ENCODE measurements at regions not wholly inside any gene's neighbourhood (a gene's known extent, or its start where the extent isn't known, plus 50 kb on each side); places are given as distances from the start of the nearest gene placed in this dataset.

DNA sequence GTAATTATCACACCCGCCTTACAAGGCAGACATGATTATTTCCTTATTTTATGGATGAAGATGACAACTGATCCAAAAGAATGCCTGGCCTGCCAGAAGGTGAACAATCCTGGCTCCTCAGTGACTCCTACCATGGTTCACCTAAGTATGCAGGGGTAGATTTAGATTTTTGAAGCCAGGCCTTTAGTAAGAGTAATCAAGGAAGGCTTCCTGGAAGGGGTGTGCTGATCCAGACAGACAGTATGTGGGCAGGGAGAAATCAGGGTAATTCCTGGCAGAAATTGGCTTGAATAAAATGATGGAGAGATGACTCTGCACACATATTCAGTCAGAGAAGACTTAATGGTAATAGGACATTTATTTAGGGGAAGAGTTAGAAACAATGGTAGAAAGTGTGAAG, 637.7 kb upstream of the FANCL start:
- ATAC-seq (replicated peaks) (no peak), DNase-seq (no peak)
- Mint-ChIP-seq H3K4me1 (ENCODE audit: low read depth in 2 of 2) (no peaks in the 10 kb centered on the region), H3K4me3 (no peak overlapping the region), H3K36me3 (ENCODE audit: insufficient read depth) (no peaks in the 10 kb centered on the region), H3K27ac (no peak overlapping the region), H3K9me3 (peaks cover 0 to 2% of the 10 kb centered on the region in 2 donors), H3K27me3 (no peaks in the 10 kb centered on the region)

DNA sequence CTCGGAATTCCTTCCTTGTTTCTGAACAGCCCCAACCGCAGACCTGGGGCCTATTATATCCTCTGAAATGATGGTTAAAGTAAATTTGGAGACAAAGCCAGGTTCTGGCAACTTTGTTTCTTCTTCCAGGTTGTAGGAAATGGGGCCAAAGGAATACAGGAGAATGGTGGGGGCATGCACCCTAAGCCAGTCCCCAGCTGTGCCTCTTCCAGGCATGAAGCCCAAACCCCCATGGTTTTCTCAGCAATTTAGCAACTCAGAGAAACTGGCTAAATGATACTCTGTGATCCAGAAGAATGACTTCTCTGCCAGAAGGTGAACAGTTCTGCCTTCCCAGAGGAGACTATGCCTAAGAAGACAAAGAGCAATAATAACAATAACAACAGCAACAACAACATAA, 635.0 kb upstream of the FANCL start:
- Mint-ChIP-seq H3K27me3 (no peaks in the 10 kb centered on the region), H3K4me3 (no peak overlapping the region), H3K9me3 (peaks cover 0 to 2% of the 10 kb centered on the region in 2 donors), H3K27ac (no peak overlapping the region), H3K4me1 (ENCODE audit: low read depth in 2 of 2) (no peaks in the 10 kb centered on the region), H3K36me3 (ENCODE audit: insufficient read depth) (no peaks in the 10 kb centered on the region)
- DNase-seq (no peak), ATAC-seq (replicated peaks) (no peak)

DNA sequence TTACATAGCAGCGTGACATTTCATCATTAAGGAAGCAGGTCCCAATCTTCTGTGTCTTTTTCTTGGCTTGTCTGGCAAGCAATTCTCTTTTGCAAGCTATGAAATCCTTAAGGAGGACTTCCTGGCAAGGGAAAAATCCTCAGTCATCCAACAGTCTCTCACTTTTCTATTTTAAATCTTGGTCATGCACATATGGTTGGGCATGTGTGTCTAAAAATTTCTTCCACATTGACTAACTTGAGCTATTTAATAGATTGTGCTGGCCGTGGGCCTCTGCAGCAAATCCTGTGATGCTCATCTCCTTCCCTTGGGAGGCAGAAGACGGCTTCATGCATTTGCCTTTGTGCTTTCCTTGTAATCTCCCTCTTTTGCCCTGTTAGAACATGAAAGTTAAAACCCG, 634.3 kb upstream of the FANCL start:
- H3K27me3 Mint-ChIP-seq, result no peaks in the 10 kb centered on the region

DNA sequence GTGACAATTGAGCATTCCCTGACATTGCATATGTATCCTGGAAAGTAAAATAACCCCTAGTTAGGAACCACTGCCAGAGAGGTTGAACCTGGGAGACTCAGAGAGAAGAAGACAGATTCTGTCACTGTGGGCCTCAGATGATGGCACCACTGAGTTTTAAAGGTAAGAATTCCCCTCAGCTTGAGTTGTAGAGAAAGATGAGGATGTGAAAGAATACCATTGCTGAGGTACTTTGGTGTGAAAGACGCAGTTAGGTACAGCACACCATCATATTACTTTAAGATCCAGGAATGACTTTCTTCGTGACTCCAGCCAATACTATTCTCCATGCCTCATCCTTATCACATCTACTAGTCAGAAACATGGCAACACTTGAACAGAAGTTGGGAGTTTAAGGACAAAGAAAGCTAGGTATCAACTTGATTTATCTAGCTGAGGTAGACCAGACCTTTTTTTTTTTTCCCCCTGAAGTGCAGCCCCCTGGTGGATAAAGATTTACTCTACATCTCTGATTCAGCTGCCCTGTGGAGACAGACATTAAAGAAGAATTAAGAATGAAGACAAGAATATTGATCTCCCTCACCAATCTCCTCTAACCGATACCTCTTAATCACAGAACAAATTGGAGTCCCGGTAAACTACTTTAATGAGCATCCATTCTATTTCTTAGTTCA, 630.5 kb upstream of the FANCL start:
- Mint-ChIP-seq H3K9me3 (peaks cover 2 to 7% of the 10 kb centered on the region in 2 donors), H3K27me3 (no peaks in the 10 kb centered on the region), H3K36me3 (ENCODE audit: insufficient read depth) (no peaks in the 10 kb centered on the region), H3K4me1 (ENCODE audit: low read depth in 2 of 2) (no peaks in the 10 kb centered on the region), H3K27ac (no peak overlapping the region), H3K4me3 (no peak overlapping the region)
- DNase-seq (no peak), ATAC-seq (replicated peaks) (no peak)

More for the DNA sequence above, 634.3 kb upstream of the FANCL start:
- no peak for ATAC-seq (replicated peaks)
- Mint-ChIP-seq H3K9me3 (peaks cover 0 to 2% of the 10 kb centered on the region in 2 donors), H3K4me3 (no peak overlapping the region), H3K27ac (no peak overlapping the region), H3K4me1 (ENCODE audit: low read depth in 2 of 2) (no peaks in the 10 kb centered on the region), H3K36me3 (ENCODE audit: insufficient read depth) (no peaks in the 10 kb centered on the region)
- no peak for DNase-seq

DNA sequence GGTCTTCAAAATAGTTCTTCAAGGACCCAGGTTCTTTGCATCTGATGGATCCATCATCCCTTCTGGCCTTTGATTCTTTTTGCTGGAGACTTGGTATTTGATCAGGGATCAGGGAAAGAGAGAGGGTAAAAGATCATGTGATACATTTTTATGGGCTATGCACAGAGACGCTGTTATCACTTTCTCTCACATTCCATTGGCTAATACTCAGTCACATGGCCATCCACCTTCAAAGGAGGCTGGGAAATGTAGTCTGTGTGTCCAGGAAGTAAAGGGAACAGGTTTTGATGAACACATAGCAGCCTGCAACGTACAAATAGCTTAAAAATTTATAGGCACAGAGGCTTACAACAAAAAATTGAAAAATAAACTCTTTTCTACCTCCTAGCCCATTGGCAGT, 629.6 kb upstream of the FANCL start:
- DNase-seq (no peak), ATAC-seq (replicated peaks) (no peak)
- Mint-ChIP-seq H3K36me3 (ENCODE audit: insufficient read depth) (no peaks in the 10 kb centered on the region), H3K27ac (no peak overlapping the region), H3K27me3 (no peaks in the 10 kb centered on the region), H3K9me3 (peaks cover 1 to 7% of the 10 kb centered on the region in 2 donors), H3K4me3 (no peak overlapping the region), H3K4me1 (ENCODE audit: low read depth in 2 of 2) (no peaks in the 10 kb centered on the region)

DNA sequence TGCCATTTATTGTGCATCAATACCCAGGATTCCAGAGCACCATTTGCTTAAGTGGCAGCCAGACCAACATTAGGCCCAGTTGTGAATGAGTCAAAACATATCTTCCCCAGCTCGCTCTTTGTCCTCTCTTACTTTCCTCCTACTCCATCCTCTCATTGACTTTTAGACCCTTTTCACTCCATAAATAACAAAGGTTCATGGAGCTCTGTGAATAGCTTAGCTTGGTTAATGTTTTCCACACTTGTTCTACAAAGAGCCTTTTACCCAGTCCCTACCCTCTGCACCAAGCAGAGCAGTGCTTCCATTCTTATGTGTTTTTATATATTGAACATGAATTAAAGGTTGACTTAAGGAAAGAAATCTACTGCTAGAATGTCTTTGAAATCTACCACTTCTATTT, 625.8 kb upstream of the FANCL start:
- Mint-ChIP-seq H3K9me3 (peaks cover 6 to 28% of the 10 kb centered on the region in 2 donors), H3K4me1 (ENCODE audit: low read depth in 2 of 2) (no peaks in the 10 kb centered on the region), H3K27ac (no peak overlapping the region), H3K27me3 (no peaks in the 10 kb centered on the region), H3K36me3 (ENCODE audit: insufficient read depth) (no peaks in the 10 kb centered on the region), H3K4me3 (no peak overlapping the region)
- DNase-seq (no peak), ATAC-seq (replicated peaks) (no peak)

DNA sequence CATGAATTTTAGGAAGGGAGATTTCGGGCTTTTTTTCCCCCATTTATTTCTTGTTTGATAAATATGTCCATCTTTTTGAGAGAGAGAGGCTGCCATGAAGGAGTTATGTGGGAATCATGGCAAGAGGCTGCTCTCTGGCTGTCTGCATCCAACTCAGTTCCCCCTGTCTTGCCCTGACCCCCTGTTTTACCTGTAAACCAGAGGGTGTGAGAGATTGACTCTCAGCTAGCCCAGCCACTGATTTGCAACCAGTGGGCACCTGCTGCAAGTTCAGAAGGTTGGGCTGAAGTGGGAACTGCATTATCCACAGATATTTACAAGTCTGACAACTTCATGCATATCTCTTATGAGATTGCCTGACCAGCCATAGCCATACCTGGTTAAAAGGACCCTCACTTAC, 625.4 kb upstream of the FANCL start:
- H3K27me3 Mint-ChIP-seq, result no peaks in the 10 kb centered on the region
- ATAC-seq (replicated peaks) (no peak), DNase-seq (no peak)
- no peak overlapping the region for H3K27ac Mint-ChIP-seq
- H3K9me3 Mint-ChIP-seq, result peaks cover 9 to 32% of the 10 kb centered on the region in 2 donors
- no peaks in the 10 kb centered on the region for H3K4me1 Mint-ChIP-seq (ENCODE audit: low read depth in 2 of 2)
- no peaks in the 10 kb centered on the region for H3K36me3 Mint-ChIP-seq (ENCODE audit: insufficient read depth)
- no peak overlapping the region for H3K4me3 Mint-ChIP-seq

DNA sequence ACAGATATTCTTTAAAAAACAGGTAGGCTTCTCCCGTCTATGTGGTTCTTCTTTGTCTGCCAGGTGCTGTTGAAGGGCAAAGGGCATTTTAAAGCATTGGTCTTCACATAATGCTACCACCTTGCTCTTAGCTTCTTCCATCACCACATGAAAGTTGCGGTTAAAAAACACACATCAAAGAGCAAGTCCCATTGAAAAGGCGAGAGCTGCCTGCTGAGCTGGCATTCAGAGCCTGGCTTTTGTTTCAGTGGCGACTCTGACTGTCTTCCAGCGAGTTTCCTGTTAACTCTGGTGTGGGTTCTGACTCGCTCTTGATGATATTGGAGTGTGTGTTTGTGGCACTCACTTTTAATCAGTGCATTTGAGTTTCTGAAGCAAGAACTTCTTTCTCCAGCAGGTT, 624.9 kb upstream of the FANCL start:
- Mint-ChIP-seq H3K4me3 (no peak overlapping the region), H3K27ac (no peak overlapping the region), H3K36me3 (ENCODE audit: insufficient read depth) (no peaks in the 10 kb centered on the region), H3K9me3 (peaks cover 9 to 33% of the 10 kb centered on the region in 2 donors), H3K27me3 (no peaks in the 10 kb centered on the region), H3K4me1 (ENCODE audit: low read depth in 2 of 2) (no peaks in the 10 kb centered on the region)
- DNase-seq (no peak), ATAC-seq (replicated peaks) (no peak)

DNA sequence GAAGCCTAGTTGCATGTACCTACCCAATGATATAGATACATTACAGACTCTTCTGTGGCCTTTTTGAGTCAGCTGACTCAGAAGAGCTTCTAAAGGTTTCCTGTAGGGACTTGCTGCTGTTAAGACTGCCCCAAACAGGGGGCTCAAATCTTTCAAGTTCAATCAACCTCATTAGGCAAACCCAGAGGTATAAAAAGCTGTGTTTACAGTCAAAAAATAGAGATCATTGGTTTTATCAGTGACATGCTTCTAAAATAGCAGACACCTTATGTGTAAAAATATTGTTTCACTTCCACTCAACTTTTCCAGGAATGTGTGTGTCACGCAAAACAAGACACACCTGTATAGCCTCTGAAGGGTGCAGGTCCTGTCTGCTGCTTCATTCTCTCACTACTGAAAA, 624.3 kb upstream of the FANCL start:
- Mint-ChIP-seq H3K4me3 (no peak overlapping the region), H3K4me1 (ENCODE audit: low read depth in 2 of 2) (no peaks in the 10 kb centered on the region), H3K9me3 (peaks cover 9 to 33% of the 10 kb centered on the region in 2 donors), H3K27me3 (no peaks in the 10 kb centered on the region), H3K27ac (no peak overlapping the region), H3K36me3 (ENCODE audit: insufficient read depth) (no peaks in the 10 kb centered on the region)
- ATAC-seq (replicated peaks) (no peak), DNase-seq (no peak)

DNA sequence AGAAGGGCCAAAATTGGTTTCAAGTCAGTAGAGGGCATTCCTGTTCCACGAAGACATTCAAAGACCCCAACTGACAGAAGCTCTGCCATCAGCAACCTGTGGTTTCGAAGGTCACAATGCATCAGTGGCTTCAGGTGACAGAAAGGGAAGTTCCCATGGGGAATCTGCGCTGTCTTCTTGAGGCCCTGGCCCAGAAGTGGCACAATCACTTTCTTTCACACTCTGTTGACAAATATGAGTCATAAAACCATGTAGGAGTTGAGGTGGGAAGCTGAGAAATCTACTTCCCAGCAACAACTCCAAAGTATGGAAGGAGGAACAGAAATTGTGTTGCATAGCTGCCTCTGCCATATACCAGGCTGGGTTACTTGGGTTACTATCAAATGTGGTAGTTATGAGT, 621.1 kb upstream of the FANCL start:
- no peak for DNase-seq
- peaks cover 12 to 32% of the 10 kb centered on the region in 2 donors for H3K9me3 Mint-ChIP-seq
- H3K4me1 Mint-ChIP-seq (ENCODE audit: low read depth in 2 of 2), result no peaks in the 10 kb centered on the region
- H3K27ac Mint-ChIP-seq, result no peak overlapping the region
- H3K27me3 Mint-ChIP-seq, result no peaks in the 10 kb centered on the region
- H3K4me3 Mint-ChIP-seq, result no peak overlapping the region
- no peak for ATAC-seq (replicated peaks)
- no peaks in the 10 kb centered on the region for H3K36me3 Mint-ChIP-seq (ENCODE audit: insufficient read depth)

DNA sequence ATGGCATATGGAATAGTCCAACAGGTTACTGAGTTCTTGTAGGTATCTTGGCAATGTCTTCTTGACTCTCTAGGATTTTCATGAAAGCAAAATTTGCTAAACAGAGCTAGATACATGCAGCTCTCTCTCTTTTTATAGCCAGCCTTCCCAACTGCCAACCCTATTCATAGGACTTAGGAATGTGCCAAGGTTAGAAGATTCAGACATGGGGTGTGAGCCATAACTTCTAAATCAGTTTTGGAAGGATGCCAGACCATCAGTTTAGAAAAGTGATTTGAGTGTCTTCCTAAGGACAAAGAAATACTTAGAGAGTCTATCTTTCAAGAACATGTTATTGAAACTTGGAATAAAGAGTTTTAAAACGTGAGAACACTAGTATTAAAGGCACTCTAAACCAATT, 619.5 kb upstream of the FANCL start:
- H3K36me3 Mint-ChIP-seq (ENCODE audit: insufficient read depth), result no peaks in the 10 kb centered on the region
- DNase-seq (no peak), ATAC-seq (replicated peaks) (no peak)
- H3K4me1 Mint-ChIP-seq (ENCODE audit: low read depth in 2 of 2), result no peaks in the 10 kb centered on the region
- no peak overlapping the region for H3K27ac Mint-ChIP-seq
- peaks cover 18 to 26% of the 10 kb centered on the region in 2 donors for H3K9me3 Mint-ChIP-seq
- no peak overlapping the region for H3K4me3 Mint-ChIP-seq
- H3K27me3 Mint-ChIP-seq, result no peaks in the 10 kb centered on the region

DNA sequence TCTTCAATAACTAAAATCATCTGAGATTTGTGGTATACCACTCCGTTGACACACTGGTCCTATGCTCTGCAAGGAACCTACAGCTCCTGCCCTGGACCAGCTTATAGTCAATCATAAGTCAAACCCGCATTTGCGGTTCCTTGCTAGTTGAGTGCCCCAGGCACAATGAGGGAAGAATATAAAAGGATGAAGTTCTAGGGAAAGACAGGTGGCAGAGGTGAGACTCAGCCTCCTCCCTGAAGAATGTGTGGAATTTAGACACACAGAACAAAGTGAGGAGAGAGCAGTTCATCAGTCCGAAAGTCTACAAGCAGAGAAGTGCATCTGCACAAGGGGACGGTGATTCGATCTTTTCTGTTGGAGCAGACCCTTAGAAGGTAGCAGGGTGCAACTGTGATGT, 615.0 kb upstream of the FANCL start:
- H3K27ac Mint-ChIP-seq, result no peak overlapping the region
- no peak for ATAC-seq (replicated peaks)
- H3K27me3 Mint-ChIP-seq, result no peaks in the 10 kb centered on the region

DNA sequence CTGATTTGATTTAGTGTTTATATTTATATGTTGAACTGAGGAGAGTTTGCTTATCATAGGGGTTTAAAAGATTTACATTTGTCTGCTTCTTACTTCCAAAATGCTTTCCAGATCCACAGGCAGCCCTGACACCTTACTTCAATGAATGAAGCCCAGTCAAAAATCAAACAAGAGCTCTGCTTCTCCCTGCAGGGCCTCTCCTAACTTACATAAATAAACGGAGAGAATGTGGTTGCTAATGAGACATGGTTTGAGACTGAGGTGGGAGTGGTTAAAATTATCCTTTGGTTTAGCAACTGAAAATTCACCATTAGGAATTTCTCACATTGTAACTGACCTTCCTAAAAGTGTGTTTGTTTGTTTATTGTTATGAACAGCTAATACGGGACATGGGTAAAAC, 612.3 kb upstream of the FANCL start:
- no peaks in the 10 kb centered on the region for H3K36me3 Mint-ChIP-seq (ENCODE audit: insufficient read depth)
- DNase-seq (no peak), ATAC-seq (replicated peaks) (no peak)
- H3K27me3 Mint-ChIP-seq, result no peaks in the 10 kb centered on the region
- peaks cover 0 to 10% of the 10 kb centered on the region in 2 donors for H3K9me3 Mint-ChIP-seq
- no peaks in the 10 kb centered on the region for H3K4me1 Mint-ChIP-seq (ENCODE audit: low read depth in 2 of 2)
- H3K4me3 Mint-ChIP-seq, result no peak overlapping the region
- no peak overlapping the region for H3K27ac Mint-ChIP-seq

More for the DNA sequence above, 615.0 kb upstream of the FANCL start:
- no peak for DNase-seq
- Mint-ChIP-seq H3K36me3 (ENCODE audit: insufficient read depth) (no peaks in the 10 kb centered on the region), H3K4me1 (ENCODE audit: low read depth in 2 of 2) (no peaks in the 10 kb centered on the region), H3K4me3 (no peak overlapping the region), H3K9me3 (peaks cover 0 to 12% of the 10 kb centered on the region in 2 donors)

DNA sequence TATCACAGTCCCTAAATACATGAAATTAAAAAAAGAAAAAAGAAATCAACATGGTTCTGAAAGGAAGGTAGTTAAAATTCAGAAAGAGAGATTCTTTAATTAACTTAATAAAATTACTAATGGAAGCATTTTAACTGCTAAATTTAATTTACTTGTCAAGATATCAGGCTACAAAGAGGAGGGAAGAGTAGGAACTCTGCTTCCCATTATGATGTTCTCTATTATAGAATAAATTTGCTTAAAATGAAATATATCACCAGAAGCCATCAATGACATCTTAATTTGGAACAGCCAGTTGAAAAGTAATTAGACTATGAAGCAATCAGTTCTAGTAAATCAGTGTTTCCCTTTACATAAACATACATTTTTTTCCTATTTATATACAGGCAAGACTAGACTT, 611.8 kb upstream of the FANCL start:
- H3K27ac Mint-ChIP-seq, result no peak overlapping the region

DNA sequence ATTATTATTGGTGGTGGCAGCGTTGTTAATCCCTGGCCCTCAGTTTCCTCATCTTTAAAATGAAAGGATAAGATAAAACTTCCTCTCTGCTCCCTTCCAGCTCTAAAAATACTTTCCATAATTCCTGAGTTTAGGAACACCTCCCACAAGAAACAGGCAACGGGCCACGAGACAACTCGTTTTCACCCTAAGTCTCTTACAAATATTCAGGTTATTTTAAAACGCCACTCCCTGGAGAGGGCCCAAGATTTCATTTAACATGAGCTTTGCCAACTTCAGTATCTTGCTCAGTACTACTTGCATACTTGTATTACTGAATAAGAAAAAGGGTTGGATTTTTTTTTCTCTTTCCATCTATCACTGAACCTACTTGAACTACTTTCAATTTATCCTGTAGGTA, 611.1 kb upstream of the FANCL start:
- Mint-ChIP-seq H3K4me3 (no peak overlapping the region), H3K36me3 (ENCODE audit: insufficient read depth) (no peaks in the 10 kb centered on the region), H3K4me1 (ENCODE audit: low read depth in 2 of 2) (no peaks in the 10 kb centered on the region), H3K27me3 (no peaks in the 10 kb centered on the region), H3K27ac (no peak overlapping the region), H3K9me3 (peaks cover 0 to 10% of the 10 kb centered on the region in 2 donors)
- DNase-seq, result no peak
- ATAC-seq (replicated peaks), result no peak

More for the DNA sequence above, 611.8 kb upstream of the FANCL start:
- no peak for ATAC-seq (replicated peaks)
- H3K4me3 Mint-ChIP-seq, result no peak overlapping the region
- no peaks in the 10 kb centered on the region for H3K36me3 Mint-ChIP-seq (ENCODE audit: insufficient read depth)
- no peaks in the 10 kb centered on the region for H3K4me1 Mint-ChIP-seq (ENCODE audit: low read depth in 2 of 2)
- DNase-seq, result no peak
- H3K9me3 Mint-ChIP-seq, result peaks cover 0 to 10% of the 10 kb centered on the region in 2 donors
- H3K27me3 Mint-ChIP-seq, result no peaks in the 10 kb centered on the region
